ENCODE measurements at regions not wholly inside any gene's neighbourhood (a gene's known extent, or its start where the extent isn't known, plus 50 kb on each side); places are given as distances from the start of the nearest gene placed in this dataset.

DNA sequence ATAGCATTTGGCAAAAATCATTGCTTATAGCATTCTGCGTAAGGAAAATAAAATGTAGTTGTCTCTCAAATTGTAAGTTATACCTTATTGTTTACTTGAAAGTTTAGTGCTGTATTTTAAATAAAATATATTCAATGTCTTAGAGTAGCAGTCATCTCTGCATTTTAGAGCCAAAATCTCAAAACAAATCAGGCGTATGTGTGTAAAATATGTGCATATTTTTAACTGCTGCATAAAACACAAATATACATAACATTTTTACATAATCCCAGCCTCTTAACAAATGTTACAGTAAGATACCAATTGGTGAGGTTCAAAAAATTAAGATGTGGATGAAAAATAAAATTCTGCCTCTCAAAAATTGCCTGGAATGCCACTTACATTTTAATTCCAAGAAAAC, 145.8 kb upstream of the AGA start:
- TF ChIP-seq WRNIP1 (IDR thresholded peaks at IDR 0.05; ENCODE audit: borderline replicate concordance, low read depth, low read length) (no peak), SMC3 (IDR thresholded peaks at IDR 0.05; ENCODE audit: borderline replicate concordance, low read length) (no peak), POLR2A (IDR thresholded peaks at IDR 0.05; ENCODE audit: low read depth, low read length) (no peak), STAT3 (IDR thresholded peaks at IDR 0.05; ENCODE audit: low read depth, low read length) (no peak), TCF7 (IDR thresholded peaks at IDR 0.05; ENCODE audit: borderline replicate concordance) (no peak)

Data from GM12878 (cell line).